ENCODE measurements at regions not wholly inside any gene's neighbourhood (a gene's known extent, or its start where the extent isn't known, plus 50 kb on each side); places are given as distances from the start of the nearest gene placed in this dataset.

GRCh38 chr20:40932436-40932835 lies 96.2 kb upstream of the TOP1 start:
- CTCF ChIA-PET: interaction anchor here (0.6 kb wide), 1 partner anchor 226 kb away, joined by 3 read pairs; no protein-coding TSS in a partner anchor
- no peak for TF ChIP-seq LEF1 (IDR thresholded peaks at IDR 0.05; ENCODE audit: borderline replicate concordance)
- no peak for TF ChIP-seq PKNOX1 (IDR thresholded peaks at IDR 0.05)
- TF ChIP-seq FOXK2 (IDR thresholded peaks at IDR 0.05): no peak
- TF ChIP-seq ARNT (IDR thresholded peaks at IDR 0.05): no peak
- TF ChIP-seq TARDBP (IDR thresholded peaks at IDR 0.05): no peak
- TF ChIP-seq FOXA1 (IDR thresholded peaks at IDR 0.05): no peak
- no peak for TF ChIP-seq HDGF (IDR thresholded peaks at IDR 0.05; ENCODE audit: borderline replicate concordance)
- no peak for TF ChIP-seq FOXM1 (IDR thresholded peaks at IDR 0.05; ENCODE audit: borderline replicate concordance)
- TF ChIP-seq BHLHE40 (IDR thresholded peaks at IDR 0.05; ENCODE audit: borderline replicate concordance): no peak
- no peak for TF ChIP-seq L3MBTL2 (conservative IDR thresholded peaks at IDR 0.05)
- no peak for TF ChIP-seq ELF4 (IDR thresholded peaks at IDR 0.05)
- TF ChIP-seq CTBP1 (IDR thresholded peaks at IDR 0.05; ENCODE audit: borderline replicate concordance): no peak
- no peak for TF ChIP-seq NFRKB (IDR thresholded peaks at IDR 0.05)
- POLR2A ChIA-PET: interaction anchor here (0.5 kb wide), 1 partner anchor 689 kb away, joined by 3 read pairs; no protein-coding TSS in a partner anchor
- no peak for DNase-seq (ENCODE audit: extremely low spot score)

DNA sequence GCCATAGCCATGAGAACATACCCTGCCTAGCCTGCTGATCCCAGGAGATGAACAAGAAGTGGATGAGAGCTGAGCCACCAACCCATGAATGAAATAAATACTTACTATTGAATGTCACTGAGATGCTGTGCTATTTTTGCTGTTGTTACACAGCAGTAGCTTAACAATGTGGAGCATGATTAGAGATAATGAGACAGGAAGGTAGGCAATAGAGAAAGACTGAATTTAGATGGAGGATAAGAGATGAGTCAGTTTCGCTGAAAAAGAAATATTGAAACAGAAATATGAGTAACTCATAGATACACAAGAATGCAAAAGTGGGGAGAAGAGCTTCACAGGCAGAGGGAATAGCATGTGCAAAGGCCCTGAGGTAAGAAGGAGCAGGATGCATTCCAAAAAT lies 94.9 kb upstream of the TOP1 start:
- no peak for TF ChIP-seq CTBP1 (IDR thresholded peaks at IDR 0.05; ENCODE audit: borderline replicate concordance)
- no peak for DNase-seq (ENCODE audit: extremely low spot score)
- CTCF ChIA-PET: interaction anchor here (0.7 kb wide), 1 partner anchor 20 kb away, joined by 3 read pairs; no protein-coding TSS in a partner anchor
- POLR2A ChIA-PET: no interaction called here

- POLR2A ChIA-PET: no interaction called here
- TF ChIP-seq TARDBP (IDR thresholded peaks at IDR 0.05) (no peak), FOXA1 (IDR thresholded peaks at IDR 0.05) (no peak), FOXK2 (IDR thresholded peaks at IDR 0.05) (no peak), SP1 (IDR thresholded peaks at IDR 0.05) (no peak), BHLHE40 (IDR thresholded peaks at IDR 0.05; ENCODE audit: borderline replicate concordance) (no peak), LEF1 (IDR thresholded peaks at IDR 0.05; ENCODE audit: borderline replicate concordance) (no peak), HDGF (IDR thresholded peaks at IDR 0.05; ENCODE audit: borderline replicate concordance) (no peak), PKNOX1 (IDR thresholded peaks at IDR 0.05) (no peak), ZNF384 (IDR thresholded peaks at IDR 0.05) (no peak), SUZ12 (IDR thresholded peaks at IDR 0.05) (no peak), FOXM1 (IDR thresholded peaks at IDR 0.05; ENCODE audit: borderline replicate concordance) (no peak), CTBP1 (IDR thresholded peaks at IDR 0.05; ENCODE audit: borderline replicate concordance) (no peak)
- DNase-seq (ENCODE audit: extremely low spot score): peak; percentile 53
- CTCF ChIA-PET: interaction anchor here (0.9 kb wide), 1 partner anchor 140 kb away, joined by 3 read pairs; no protein-coding TSS in a partner anchor
Measured at GRCh38 chr20:40938020-40938419, 90.6 kb upstream of the TOP1 start.

DNA sequence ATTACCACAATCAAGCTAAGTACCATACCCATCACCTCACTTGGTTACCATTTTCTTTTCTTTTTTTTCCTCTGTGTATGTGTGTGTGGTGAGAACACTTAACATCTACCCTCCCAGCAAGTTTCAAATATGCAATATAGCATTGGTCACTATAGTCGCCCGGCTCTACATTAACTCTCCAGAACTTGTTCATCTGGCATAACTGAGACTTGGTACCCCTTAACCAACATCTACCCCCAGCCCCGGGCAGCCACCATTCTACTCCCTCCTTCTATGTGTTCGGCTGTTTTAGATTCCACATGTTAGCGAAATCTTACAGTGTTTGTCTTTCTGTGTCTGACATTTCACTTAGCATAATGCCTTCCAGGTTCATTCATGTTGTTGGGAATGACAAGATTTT lies 89.0 kb upstream of the TOP1 start:
- DNase-seq (ENCODE audit: extremely low spot score): no peak
- ChIA-PET POLR2A (no interaction called here), CTCF (no interaction called here)
- TF ChIP-seq ZNF384 (IDR thresholded peaks at IDR 0.05): no peak
- TF ChIP-seq HDGF (IDR thresholded peaks at IDR 0.05; ENCODE audit: borderline replicate concordance): no peak
- no peak for TF ChIP-seq ELF4 (IDR thresholded peaks at IDR 0.05)
- TF ChIP-seq SUZ12 (IDR thresholded peaks at IDR 0.05): no peak
- TF ChIP-seq NFRKB (IDR thresholded peaks at IDR 0.05): no peak
- TF ChIP-seq FOXK2 (IDR thresholded peaks at IDR 0.05): no peak
- no peak for TF ChIP-seq PKNOX1 (IDR thresholded peaks at IDR 0.05)
- no peak for TF ChIP-seq FOXM1 (IDR thresholded peaks at IDR 0.05; ENCODE audit: borderline replicate concordance)
- TF ChIP-seq SP1 (IDR thresholded peaks at IDR 0.05): no peak
- TF ChIP-seq L3MBTL2 (conservative IDR thresholded peaks at IDR 0.05): no peak
- no peak for TF ChIP-seq TARDBP (IDR thresholded peaks at IDR 0.05)
- no peak for TF ChIP-seq CTBP1 (IDR thresholded peaks at IDR 0.05; ENCODE audit: borderline replicate concordance)
- no peak for TF ChIP-seq LEF1 (IDR thresholded peaks at IDR 0.05; ENCODE audit: borderline replicate concordance)
- no peak for TF ChIP-seq ARNT (IDR thresholded peaks at IDR 0.05)
- no peak for TF ChIP-seq FOXA1 (IDR thresholded peaks at IDR 0.05)
- no peak for TF ChIP-seq BHLHE40 (IDR thresholded peaks at IDR 0.05; ENCODE audit: borderline replicate concordance)

DNA sequence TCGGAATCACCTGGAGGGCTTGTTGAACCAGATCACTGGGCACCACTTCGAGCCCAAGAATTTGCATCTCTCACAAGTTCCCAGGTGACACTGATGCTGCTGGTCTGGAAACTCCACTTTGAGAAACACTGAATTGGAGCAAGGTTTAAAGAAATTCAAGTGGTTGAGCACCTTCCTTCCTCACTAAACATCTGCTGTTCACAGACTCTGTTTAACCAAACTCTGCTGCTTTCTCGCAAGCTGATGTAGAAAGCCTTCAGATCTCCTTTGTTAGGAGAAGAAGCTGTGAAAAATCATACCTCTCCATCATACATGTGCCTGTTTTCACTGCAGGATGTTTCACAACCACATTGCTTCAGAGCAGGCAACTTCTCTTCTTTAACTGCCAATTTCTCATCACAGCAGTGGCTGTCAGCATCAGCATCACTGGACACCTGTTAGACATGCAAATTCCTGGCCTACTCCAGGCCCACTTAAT lies 87.5 kb upstream of the TOP1 start:
- POLR2A ChIA-PET: no interaction called here
- CTCF ChIA-PET: no interaction called here

More for the DNA sequence above, 87.5 kb upstream of the TOP1 start:
- no peak for TF ChIP-seq HDGF (IDR thresholded peaks at IDR 0.05; ENCODE audit: borderline replicate concordance)
- no peak for TF ChIP-seq FOXK2 (IDR thresholded peaks at IDR 0.05)
- TF ChIP-seq CTBP1 (IDR thresholded peaks at IDR 0.05; ENCODE audit: borderline replicate concordance): no peak
- TF ChIP-seq FOXA1 (IDR thresholded peaks at IDR 0.05): no peak
- TF ChIP-seq BHLHE40 (IDR thresholded peaks at IDR 0.05; ENCODE audit: borderline replicate concordance): no peak
- TF ChIP-seq L3MBTL2 (conservative IDR thresholded peaks at IDR 0.05): no peak
- TF ChIP-seq SUZ12 (IDR thresholded peaks at IDR 0.05): no peak
- no peak for TF ChIP-seq SP1 (IDR thresholded peaks at IDR 0.05)
- TF ChIP-seq ARNT (IDR thresholded peaks at IDR 0.05): no peak
- TF ChIP-seq PKNOX1 (IDR thresholded peaks at IDR 0.05): no peak
- TF ChIP-seq NFRKB (IDR thresholded peaks at IDR 0.05): no peak
- no peak for TF ChIP-seq ZNF384 (IDR thresholded peaks at IDR 0.05)
- TF ChIP-seq ELF4 (IDR thresholded peaks at IDR 0.05): no peak
- TF ChIP-seq LEF1 (IDR thresholded peaks at IDR 0.05; ENCODE audit: borderline replicate concordance): no peak
- TF ChIP-seq TARDBP (IDR thresholded peaks at IDR 0.05): no peak
- TF ChIP-seq FOXM1 (IDR thresholded peaks at IDR 0.05; ENCODE audit: borderline replicate concordance): no peak
- DNase-seq (ENCODE audit: extremely low spot score): no peak
